HFF-Myc (cell line): ENCODE measurements at regions not wholly inside any gene's neighbourhood (a gene's known extent, or its start where the extent isn't known, plus 50 kb on each side); places are given as distances from the start of the nearest gene placed in this dataset.
A peak's percentile ranks its signal among the peaks of the same experiment; 100 is the strongest.

Source experiments
- DNase-seq: peaks from one replicate; pipeline ENCODE4 v3.0.0-alpha.2; 2011; ENCODE audit warnings: low read depth; ENCODE audit errors: extremely low read depth
- H3K4me3 ChIP-seq: replicated peaks from 2 replicates; pipeline ENCODE4 v1.5.1; 2011; ENCODE audit warnings: low read depth, mild to moderate bottlenecking, control low read depth, low read length
- TF ChIP-seq, protein P1 (sequence below): IDR thresholded peaks from 2 replicates; pipeline ENCODE4 v1.5.1; 2012; ENCODE audit warnings: mild to moderate bottlenecking, low read depth, low read length, control low read depth; ENCODE audit errors: missing control alignments

DNA sequence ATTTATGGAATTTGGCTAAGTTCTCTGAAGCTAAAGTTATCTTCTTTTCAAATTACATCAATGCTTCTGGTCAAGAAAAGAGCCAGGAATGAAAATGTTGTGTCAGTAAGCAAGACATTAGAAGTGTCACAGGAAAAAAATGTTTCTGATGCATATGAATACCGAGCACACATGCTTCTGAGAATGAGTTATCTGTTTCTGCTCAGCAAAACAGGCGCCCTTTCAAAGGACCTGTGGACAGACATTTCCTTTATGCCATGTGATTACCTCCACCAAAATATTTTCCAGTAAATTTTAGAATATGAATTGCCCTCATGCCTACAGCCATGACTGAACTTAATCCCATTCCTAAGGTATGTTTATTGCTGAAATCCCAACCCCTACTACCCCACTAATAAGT is 55.4 kb upstream of the RNF180 start:
- H3K4me3 ChIP-seq = no peak overlapping the region
- TF ChIP-seq, protein P1, sequence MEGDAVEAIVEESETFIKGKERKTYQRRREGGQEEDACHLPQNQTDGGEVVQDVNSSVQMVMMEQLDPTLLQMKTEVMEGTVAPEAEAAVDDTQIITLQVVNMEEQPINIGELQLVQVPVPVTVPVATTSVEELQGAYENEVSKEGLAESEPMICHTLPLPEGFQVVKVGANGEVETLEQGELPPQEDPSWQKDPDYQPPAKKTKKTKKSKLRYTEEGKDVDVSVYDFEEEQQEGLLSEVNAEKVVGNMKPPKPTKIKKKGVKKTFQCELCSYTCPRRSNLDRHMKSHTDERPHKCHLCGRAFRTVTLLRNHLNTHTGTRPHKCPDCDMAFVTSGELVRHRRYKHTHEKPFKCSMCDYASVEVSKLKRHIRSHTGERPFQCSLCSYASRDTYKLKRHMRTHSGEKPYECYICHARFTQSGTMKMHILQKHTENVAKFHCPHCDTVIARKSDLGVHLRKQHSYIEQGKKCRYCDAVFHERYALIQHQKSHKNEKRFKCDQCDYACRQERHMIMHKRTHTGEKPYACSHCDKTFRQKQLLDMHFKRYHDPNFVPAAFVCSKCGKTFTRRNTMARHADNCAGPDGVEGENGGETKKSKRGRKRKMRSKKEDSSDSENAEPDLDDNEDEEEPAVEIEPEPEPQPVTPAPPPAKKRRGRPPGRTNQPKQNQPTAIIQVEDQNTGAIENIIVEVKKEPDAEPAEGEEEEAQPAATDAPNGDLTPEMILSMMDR = no peak
- DNase-seq = no peak

DNA sequence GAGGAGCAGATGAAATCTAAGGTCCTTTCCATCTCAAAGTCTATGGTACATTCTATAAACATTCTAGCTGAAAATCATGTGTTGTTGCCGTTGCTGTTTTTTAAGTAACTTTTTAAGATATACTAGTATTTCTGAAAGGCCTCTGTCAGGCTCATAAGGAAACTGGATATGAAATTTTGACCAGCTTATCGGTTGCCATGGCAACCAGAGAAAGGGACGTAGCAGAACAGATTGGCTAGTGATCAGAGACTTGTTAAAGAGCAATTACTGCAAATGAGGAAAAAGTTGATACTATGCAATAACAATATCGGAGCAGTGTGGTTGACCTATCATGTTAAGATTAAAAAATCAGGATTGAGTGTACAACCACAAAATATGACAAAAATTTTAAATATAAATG is 57.0 kb upstream of the RNF180 start:
- no peak overlapping the region for H3K4me3 ChIP-seq
- TF ChIP-seq, protein P1 = no peak
- no peak for DNase-seq

DNA sequence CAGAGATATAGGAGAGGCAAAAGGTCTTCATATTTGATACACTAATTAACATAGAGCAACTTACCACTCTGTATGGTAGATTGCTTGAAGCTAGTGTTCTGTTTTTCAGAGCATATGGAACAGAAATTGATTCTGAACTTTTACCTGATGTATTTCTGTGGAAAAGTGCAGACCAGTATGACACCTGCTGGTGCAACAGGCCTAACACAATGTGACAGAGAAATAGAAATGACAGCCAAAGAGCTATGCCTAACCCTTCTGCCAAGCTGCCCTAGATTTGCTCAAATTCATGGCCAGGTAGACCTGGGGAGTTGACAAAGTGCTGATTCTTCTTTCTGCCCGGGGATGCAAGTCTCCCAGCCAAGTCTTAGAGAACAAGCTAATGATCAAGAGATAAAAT is 65.4 kb upstream of the RNF180 start:
- TF ChIP-seq, protein P1 = no peak
- no peak overlapping the region for H3K4me3 ChIP-seq
- no peak for DNase-seq

DNA sequence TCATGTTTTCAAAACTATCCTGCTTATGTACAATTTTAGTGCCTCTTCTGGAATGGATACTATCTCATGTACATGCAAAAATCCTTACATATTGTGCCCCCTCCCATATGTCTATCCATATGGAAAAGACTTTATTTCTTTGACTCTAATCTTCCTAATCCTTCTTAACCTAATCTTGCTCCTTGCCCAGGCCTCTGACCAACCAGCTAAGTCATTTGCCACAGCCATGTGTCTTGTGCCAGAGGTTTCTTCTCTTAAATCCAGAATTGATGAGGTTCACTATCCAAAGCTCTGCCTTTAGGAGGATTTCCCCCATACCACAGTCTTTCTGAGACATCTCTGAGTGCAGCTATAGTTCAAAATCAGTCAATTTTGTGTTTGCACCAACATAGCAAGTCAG is 68.9 kb upstream of the RNF180 start:
- DNase-seq = no peak
- no peak overlapping the region for H3K4me3 ChIP-seq
- TF ChIP-seq, protein P1 = no peak

DNA sequence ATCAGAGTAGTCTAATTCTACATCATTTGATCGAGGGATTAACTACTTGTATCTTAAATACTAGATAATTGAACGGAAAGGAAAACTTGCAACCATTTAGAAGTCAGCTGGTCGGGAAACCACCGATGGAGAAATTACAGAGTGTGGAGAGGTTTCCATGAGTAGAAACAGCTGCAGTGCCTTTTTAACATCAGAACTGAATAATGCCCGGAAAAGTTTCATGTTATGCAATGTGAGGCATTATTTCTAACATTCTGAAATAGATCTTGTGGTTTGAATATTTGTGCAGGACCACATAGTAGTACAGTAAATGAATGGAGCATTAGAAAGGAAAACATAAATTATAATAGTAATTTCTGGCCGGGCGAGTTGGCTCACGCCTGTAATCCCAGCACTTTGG is 88.1 kb upstream of the RNF180 start:
- H3K4me3 ChIP-seq = no peak overlapping the region
- DNase-seq = no peak
- TF ChIP-seq, protein P1 = no peak

DNA sequence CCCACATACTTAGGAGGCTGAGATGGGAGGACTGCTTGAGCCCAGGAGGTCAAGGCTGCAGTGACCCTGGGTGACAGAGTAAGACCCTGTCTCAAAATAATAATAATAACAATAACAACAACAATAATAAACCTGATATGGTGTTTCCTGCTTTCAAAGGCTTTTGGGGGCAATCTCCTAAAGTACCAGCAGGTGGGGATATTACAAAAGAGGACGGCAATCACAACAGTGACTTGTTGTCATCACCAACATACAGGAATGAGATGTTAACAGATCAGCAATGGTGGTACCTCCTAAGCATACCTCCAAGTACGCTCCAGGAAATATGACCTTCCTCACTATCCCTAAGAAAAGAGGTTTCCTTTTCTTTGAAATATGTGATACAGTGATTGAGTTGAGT is 91.1 kb upstream of the RNF180 start:
- DNase-seq = no peak
- no peak overlapping the region for H3K4me3 ChIP-seq
- TF ChIP-seq, protein P1 = peak; percentile 40

DNA sequence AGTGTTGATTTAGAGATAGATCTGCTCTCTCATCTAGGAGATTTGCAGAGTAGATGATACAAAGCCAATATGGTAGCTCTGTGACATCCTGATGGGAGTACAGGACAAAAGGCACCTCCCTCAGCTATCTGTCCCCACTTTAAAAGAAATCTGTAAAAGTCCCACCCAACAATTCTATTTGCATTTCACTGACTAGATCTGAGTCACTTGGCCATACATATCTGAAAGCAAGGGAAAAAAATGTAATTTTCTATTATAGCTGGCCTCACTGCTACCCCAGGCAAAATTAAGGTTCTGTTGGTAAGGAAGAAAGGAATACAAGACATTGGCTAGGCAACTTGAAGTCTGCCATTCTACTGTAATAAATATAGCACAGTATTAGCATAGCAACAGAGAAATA is 96.2 kb upstream of the RNF180 start:
- DNase-seq = no peak
- TF ChIP-seq, protein P1 = no peak
- no peak overlapping the region for H3K4me3 ChIP-seq
